SH-SY5Y (cell line): ENCODE measurements at regions not wholly inside any gene's neighbourhood (a gene's known extent, or its start where the extent isn't known, plus 50 kb on each side); places are given as distances from the start of the nearest gene placed in this dataset.

Experiments
- GATA2 ChIP-seq: IDR thresholded peaks from 2 replicates; pipeline ENCODE4 v1.6.1; 2011; ENCODE audit warnings: mild to moderate bottlenecking, low read depth, low read length
- GATA3 ChIP-seq: IDR thresholded peaks from 2 replicates; pipeline ENCODE4 v1.6.1; 2011; ENCODE audit warnings: low read depth, mild to moderate bottlenecking, low read length, moderate library complexity

DNA sequence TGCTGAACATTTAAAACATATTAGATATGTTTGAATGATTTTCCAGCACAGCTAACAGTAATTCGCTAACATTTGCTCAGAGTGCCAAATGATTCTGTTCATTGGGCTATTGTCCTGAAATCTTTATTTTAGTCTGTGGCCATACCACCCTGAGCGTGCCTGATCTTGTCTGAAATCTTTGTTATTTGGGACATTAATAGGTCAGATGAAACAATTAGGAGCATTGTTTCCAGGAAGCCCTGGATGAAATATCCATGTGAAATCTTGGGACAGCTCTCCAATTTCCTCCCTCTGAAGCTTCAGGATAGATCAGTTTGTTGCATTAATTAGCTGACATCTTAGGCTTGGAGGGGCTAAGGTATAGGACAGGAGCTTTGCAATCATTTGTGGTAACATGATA, 512.0 kb downstream of the KIF20B start:
- no peak for TF ChIP-seq GATA2
- no peak for TF ChIP-seq GATA3
